ENCODE measurements at regions not wholly inside any gene's neighbourhood (a gene's known extent, or its start where the extent isn't known, plus 50 kb on each side); places are given as distances from the start of the nearest gene placed in this dataset.
"Not testable (repeated sequence)": the region's sequence is repeated elsewhere in the genome, so short reads cannot be mapped to it uniquely, and the experiment has no call there.

DNA sequence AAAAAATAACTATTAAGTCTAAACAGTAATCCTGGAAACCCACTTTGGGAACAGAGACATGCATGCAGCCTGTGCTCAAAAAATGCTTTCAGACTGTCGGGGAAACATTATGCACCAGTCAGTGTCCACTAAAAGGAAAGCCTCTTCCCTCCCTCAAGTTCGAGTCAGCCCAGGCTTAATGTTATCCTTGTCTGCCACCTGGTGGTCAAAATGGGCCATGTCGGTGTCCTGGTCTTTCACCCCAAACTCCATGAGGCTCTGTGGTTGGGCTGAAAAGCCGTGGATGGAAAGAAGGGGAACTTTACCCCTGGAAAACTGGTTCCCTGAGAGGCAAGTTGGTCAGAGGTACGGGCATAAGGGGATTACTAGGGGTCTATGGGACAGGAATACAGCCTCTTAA, 88.4 kb upstream of the ZNF492 start:
- peak; percentile 1 for DNase-seq (ENCODE audit: low read depth)

DNA sequence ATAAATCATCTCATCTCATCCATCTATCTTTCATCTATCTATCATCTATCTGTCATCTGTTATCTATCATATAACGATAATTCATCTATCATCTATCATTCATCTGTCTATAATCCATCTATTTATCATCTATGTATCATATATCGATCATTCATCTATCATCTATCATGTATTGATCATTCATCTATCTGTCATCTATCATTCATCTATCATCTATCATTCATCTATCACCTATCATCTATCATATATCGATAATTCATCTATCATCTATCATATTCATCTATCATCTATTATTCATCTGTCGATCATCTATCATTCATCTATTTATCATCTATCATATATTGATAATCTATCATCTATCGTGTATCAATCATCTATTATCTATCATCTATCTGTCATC, 100.4 kb upstream of the ZNF492 start:
- no peak for DNase-seq (ENCODE audit: low read depth)

DNA sequence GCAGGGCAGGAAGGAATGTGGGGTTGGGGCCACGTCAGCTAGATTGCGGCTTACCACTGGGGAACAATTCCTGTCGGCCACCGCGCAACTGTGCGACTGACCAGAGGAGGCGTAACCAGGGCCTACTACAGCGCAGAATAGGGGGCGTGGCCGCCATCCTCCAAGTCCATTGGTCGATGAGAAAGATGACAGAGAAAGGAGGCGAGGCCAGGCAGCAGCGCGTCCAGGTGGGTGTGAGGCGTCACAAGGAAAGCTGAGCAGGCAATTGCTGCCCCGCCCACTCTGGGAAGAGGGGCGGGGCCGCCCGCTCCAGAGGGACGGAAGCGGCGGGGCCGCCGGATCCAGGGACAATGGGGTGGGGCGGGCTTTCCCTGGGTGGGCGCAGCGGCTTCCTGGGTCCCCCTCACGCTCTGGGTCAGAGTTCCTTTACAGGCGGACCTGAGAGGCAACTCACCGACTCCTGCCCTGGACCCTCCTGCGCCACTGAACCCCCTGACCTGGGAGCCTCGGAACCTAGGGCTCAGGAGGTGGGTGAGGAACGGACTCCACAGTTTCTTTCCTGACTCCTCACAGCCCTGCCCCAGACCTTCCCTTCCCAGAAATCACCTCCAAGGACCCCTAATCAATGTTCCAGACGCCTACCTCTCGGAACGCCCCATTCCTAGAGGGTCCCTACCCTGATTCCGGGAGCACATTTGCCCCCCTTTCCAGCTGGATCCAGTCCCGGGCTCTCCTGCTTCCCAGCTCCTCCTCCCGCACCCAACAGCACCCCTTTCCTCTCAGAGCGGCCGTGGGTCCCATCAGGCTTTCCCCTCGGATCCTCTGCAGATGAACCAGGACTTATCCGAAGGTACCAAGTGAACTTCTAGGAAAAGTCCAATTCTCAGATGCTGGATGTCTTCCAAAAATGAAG, 101.5 kb upstream of the ZNF492 start:
- DNase-seq (ENCODE audit: low read depth) = no peak

DNA sequence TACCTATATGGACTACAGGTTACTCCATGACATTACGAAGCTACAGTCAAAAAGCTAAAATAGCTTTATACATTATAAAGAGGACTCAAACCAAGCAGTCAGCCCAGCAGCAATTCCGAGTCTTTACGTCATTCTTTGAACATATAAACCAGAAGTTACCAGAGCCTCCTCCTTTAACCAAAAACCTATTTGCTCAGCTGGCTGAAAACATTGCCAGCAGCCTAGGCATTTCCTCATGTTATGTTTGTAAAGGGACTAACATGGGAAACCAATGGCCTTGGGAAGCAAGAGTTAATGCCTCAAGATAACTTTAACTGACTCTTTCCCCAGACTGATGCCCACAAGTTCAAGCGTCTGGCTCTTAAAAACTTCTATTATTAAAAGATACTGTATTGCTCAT, 104.1 kb upstream of the ZNF492 start:
- DNase-seq (ENCODE audit: low read depth) = no peak

DNA sequence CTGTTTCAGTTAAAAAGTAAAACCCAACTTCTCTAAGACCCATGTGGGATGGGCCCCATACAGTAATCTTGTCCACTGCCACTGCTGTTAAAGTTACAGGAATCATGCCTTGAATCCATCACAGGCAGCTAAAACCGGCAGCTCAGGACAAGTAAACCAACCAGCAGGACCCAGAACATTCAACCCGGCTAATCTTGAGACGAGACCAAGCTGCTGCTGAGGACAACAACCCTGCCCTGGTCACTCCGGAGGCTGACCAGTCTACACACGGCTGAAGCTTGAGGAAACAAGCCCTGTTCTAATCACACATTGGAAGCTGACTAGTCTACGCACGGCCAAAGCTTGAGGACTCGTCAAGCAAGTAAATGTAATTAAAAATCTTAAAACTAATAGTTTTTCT, 105.2 kb upstream of the ZNF492 start:
- DNase-seq (ENCODE audit: low read depth) = no peak

DNA sequence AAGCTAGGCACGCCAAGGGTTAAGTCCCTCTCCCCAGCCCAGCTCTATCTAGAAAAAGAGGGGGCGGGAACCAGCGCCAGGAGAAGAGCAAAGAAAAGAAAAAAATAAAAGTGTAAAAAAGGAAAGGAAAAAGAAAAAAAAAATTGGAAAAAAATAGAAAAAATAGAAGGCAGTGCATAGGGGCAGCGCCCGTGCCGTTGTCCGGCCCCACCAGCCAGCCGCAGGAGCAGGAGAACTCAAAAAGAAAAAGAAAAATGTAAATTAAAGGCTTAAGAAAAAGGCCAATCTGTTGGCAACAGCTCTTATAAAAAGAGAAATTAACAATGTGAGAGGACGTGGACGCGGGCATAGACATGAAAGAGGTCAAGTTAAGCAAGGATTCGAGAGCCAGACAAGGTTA, 105.4 kb upstream of the ZNF98 start:
- no peak for DNase-seq (ENCODE audit: low read depth)

DNA sequence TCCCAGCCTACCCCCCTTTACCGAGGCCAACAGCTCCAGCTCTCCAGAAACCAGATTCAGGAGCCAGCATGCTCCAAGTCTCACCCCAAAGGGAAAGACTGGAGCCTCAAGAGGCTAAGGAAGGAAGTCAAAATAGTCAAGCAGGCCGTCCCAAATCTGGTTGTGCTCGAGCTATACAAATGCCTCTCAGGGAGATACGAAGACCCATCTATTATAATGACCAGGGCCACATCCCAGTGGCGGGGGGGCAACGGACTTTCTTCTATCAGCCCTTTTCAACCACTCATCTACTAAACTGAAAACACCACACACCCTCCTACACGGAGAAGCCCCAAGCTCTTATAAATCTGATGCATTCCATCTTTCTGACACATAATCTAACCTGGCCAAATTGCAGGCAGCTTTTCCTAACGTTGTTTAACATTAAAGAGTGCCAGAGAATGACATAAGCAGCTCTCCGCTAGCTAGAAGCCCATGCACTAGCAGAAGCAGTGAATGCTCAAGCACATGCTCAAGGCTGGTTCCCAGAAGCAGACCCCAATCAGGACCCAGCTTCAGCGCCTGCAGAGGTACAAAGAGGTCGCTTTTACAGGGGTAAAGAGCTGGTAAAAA, 104.6 kb upstream of the ZNF98 start:
- DNase-seq (ENCODE audit: low read depth) = no peak

DNA sequence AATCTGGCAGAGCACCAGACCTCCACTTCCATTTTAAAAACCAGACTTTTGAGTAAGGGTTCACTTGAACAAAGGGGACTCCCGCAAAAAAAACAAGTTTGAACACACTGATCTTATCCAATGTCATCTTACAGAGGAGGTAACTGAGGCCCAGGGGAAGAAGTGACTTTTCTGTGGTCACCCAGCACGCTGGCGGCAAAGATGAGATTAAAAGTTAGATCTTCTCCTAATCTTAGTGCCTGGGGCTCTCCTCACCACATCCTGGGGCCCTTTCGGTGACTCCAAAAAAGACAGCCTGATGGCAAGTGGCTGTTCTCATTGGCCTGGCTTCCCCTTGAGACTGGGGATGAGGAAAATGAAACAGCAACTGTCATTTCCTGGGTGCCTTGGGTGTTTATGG, 101.8 kb upstream of the ZNF98 start:
- no peak for DNase-seq (ENCODE audit: low read depth)

DNA sequence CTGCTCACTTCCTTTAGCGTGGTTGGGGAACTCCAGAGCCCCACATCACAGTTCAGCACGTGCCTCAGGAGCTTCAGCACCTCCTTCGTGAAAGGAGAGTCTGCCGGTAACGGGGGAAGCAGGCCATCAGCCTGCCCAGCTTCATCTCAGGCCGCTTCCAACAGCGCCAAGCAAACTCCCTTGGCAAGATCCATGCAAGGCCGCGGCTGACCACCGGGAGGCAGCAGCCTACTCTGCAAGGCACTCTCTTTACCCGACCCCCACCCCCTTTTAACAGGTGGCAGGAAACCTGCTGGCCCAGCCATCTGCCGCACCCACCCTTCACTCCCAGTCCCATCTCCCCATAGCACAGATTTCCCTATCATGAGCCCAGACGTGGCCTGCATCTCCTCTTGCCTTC, 97.4 kb upstream of the ZNF98 start:
- DNase-seq (ENCODE audit: low read depth) = not testable (repeated sequence)

DNA sequence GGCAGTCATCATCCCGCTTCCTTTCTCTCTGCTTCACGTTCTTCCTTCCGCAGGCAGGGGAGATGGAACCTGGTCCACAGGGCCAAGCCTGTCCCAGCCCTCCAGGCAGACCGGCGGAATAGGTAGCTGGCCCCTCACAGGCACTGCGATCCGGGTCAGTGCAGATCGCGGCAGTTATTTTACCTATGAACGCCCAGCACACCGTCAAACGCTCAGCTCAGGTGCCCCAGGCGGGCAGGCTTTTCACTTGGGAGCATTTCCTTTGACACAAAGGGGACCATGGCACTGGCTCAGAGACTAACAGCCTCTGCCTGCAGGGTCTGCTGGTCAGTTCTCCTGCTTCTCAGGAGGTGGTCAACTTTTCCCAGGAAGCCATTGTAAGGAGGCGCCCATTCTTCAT, 97.0 kb upstream of the ZNF98 start:
- DNase-seq (ENCODE audit: low read depth) = no peak

DNA sequence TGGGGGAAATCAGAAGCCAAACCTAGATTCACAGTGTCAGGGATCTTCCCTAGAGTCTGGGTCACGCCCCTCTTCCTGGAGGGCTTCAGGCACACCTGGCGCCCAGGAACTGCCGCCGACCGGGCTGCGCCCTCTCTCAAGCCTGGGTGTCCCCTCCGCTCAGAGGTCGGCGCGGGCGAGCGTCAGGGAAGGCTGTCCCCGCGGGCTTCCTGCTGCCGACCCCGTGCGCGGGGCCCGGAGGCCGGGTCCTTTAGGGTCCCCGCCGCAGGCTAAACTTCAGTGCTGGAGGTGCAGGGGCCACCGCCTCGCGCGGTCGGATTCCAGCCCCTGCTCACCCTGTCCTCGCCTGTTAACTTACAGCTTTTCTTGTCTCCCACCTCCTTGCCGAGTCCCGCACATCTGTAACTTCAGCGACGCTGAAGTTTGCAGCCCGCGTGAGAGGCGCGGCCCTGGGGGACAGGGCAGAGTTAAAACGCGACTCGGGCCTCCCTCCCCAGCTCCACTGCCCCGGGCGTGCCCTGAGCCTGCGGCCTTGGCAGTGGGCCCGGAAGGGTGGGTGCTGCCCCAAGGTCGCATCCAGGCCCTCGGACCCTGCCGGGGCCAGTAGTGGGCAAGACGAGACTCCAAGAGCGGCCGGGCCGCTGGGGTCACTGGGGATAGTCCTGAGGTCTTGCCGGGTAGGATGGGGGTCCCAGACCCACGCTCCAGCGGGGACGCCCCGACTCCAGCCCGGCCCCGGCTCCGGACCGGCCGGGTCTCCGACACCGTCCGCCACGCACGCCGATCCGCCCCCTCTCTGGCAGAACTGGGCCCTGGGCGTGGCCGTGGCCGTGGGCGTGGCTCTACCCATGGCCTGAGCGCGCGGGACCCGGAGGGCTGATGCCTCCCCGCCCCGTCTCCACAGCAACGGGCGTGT, 95.6 kb upstream of the ZNF98 start:
- no peak for DNase-seq (ENCODE audit: low read depth)

DNA sequence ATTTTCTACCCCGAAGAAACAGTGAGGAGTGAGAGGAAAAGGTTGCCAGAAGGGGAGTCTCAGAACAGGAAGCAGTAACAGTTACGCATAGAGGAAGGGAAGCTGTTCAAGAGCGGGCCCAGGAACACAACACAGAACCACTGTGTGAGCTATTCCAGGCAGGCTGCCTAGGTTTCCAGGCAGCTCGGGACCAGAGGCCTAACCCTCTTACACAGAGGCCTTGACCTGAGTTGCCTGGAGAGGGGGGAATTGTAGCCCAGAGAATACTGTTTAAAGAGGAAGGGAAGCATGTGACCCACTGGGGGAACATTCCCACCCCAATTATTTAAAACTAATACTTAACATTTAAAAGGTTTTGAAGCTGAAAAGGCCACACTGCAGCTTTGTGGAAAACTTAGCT, 93.3 kb upstream of the ZNF98 start:
- DNase-seq (ENCODE audit: low read depth) = no peak

DNA sequence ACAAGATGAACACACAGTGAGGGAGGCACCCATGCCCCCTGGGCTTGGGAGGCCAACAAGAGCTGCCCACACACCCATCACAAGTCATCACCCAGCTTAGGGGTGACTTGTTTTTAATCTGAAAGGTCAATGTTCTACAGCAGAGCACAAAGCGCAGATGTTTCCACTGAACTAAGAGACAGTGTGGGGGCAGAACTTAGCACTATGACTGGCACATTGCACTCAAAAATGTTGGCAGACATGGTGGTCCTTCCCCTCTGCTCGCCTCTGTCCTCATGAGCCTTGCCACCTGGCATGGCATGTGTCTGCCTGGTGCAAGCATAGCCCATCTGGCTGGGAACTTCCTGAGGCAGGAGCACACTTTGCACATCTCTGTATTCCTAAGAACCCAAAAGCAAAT, 81.4 kb upstream of the ZNF98 start:
- no peak for DNase-seq (ENCODE audit: low read depth)

DNA sequence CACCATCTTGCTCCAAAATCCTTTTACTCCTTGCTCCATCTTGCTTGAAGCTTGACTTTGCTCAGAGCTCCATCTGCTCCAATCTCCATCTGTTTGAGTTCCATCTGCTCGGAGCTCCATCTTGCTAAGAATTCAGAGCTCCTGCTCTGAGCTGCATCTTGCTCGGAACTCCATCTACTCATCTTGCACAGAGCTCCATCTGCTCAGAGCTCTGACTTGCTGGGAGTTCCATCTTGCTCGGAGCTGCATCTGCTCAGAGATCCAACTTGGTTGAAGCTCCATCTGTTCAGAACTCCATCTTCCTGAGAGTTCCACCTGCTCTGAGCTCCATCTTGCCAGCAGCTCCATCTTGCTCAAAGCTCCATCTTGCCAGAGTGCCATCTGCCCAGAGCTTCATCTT, 80.6 kb upstream of the ZNF98 start:
- no peak for DNase-seq (ENCODE audit: low read depth)

DNA sequence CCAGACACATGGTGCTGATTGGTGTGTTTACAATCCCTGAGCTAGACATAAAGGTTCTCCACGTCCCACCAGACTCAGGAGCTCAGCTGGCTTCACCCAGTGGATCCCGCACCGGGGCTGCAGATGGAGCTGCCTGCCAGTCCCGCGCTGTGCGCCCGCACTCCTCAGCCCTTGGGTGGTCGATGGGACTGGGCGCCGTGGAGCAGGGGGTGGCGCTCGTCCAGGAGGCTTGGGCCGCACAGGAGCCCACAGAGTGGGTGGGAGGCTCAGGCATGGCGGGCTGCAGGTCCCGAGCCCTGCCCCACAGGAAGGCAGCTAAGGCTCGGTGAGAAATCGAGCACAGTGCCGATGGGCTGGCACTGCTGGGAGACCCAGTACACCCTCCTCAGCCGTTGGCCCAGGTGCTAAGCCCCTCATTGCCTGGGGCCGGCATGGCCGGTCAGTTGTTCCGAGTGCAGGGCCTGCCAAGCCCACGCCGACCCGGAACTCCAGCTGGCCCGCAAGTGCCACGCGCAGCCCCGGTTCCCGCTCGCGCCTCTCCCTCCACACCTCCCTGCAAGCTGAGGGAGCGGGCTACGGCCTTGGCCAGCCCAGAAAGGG, 76.8 kb upstream of the ZNF98 start:
- not testable (repeated sequence) for DNase-seq (ENCODE audit: low read depth)

DNA sequence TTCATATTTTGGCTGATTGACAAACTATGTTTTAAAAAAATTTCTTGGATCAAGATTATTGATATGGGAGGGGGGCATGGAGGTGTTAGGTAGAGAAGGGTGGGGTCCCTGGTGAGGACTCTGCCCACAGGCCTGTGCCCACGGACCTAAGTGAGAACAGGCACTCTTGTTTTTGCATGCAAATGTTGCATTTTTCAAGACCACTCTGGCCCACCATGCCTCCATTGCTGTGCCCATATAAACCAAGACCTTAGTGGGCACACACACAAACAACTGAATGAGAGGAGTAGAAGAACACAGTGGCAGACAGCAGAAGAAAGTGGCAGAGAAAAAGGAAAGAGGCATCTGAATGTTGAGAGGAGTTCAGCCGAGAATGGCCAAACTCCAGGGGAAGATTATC, 69.6 kb upstream of the ZNF98 start:
- DNase-seq (ENCODE audit: low read depth) = no peak

DNA sequence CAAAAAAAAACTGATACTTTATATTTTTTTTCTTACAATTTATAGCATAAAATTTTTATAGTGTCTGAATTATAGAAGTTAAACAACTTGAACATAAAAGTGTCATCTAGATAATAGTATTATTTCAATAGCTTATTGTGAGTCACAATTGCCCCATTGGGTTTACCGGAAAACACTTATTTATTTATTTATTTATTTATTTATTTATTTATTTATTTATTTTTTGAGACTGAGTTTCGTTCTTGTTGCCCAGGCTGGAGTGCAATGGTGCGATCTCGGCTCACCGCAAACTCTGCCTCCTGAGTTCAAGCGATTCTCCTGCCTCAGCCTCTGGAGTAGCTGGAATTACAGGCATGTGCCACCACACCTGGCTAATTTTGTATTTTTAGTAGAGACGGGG, 61.4 kb upstream of the ZNF98 start:
- DNase-seq (ENCODE audit: low read depth) = not testable (repeated sequence)

DNA sequence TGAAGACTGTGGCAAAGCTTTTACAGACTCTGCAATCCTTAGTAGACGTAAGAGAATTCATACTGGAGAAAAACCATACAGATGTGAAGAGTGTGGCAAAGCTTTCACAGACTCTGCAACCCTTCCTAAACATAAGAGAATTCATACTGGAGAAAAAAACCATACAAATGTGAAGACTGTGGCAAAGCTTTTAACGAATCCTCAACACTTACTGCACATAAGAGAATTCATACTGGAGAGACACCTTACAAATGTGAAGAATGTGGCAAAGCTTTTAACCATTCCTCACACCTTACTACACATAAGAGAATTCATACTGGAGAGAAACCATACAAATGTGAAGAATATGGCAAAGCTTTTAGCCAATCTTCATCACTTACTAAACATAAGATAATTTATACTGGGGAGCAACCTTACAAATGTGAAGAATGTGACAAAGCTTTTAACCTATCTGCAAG, 50.1 kb upstream of the ZNF98 start:
- no peak for DNase-seq (ENCODE audit: low read depth)
